ENCODE measurements at regions not wholly inside any gene's neighbourhood (a gene's known extent, or its start where the extent isn't known, plus 50 kb on each side); places are given as distances from the start of the nearest gene placed in this dataset.
"Not testable (repeated sequence)": the region's sequence is repeated elsewhere in the genome, so short reads cannot be mapped to it uniquely, and the experiment has no call there.

DNA sequence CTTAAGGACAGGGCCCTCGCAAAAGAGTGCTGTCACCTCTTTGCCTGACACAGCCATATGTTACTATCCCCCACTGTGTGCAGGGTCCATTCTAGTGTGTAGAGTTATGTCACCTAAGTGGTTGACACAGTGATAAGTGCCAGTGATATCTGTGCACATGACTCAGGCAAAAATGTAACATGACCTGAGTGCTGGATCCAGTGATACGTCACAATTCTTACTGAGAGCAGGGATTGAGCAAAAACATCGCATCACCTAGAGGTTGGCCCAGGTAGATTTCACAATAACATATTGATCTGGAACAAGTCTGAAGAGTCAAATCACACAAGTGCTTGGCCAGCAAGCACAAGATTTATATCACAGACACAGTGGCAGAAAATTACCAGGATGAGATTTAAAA is 100.5 kb upstream of the BPY2B start:
- DNase-seq (ENCODE audit: low read depth in 1 of 2, low spot score in 1 of 2); CTCF ChIA-PET; H3K4me1 ChIP-seq; H3K27ac ChIP-seq; H3K4me3 ChIP-seq; H3K4me2 ChIP-seq; H3K9me3 ChIP-seq; POLR2A ChIA-PET; FAIRE-seq; ATAC-seq: not testable (repeated sequence)
- no CpG with 5 or more reads among the region's 3 CpGs for WGBS (ENCODE audit: missing lambda C conversion rate)

- FAIRE-seq = not testable (repeated sequence)
Observed at GRCh38 chrY:24521686-24522085, 96.1 kb upstream of the BPY2B start.

DNA sequence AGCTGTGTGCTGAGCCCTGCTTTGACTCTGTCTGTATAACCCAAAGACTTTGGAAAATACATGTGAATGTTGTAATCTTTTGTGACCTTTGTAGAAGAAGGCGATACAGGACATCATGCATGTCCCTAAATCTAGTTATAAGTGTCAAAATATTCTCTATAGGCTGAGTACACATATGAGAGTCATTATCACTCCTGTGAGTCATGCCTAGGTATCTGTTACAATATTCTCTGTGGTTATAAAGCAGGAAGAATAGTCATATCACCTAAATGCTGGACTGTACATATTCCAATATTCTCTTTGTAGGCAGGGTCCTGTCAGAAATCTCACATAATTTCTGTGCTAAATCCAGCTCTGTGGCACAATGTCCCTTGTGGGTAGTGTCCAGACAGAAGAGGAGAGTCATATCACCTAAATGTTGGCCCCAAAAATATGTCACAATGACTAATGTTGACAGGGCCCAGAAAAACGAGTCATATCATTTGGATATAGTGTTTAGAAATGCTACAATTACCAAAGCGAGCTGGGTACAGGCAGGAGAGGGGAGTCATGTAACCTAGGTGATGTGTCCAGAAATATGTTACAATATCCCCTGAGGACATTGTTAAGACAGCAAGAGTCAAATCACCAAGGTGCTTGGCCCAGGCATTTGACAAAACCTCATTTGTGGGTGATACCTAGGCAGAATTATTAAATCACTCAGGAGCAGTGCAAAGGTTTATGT is 80.4 kb upstream of the BPY2B start:
- POLR2A ChIA-PET; H3K4me2 ChIP-seq; FAIRE-seq; H3K4me1 ChIP-seq; CTCF ChIA-PET; DNase-seq (ENCODE audit: low read depth in 1 of 2, low spot score in 1 of 2); H3K9me3 ChIP-seq; H3K4me3 ChIP-seq; H3K27ac ChIP-seq; ATAC-seq: not testable (repeated sequence)
- WGBS (ENCODE audit: missing lambda C conversion rate) = no CpG with 5 or more reads among the region's 3 CpGs

More at GRCh38 chrY:24521686-24522085, 96.1 kb upstream of the BPY2B start:
- WGBS (ENCODE audit: missing lambda C conversion rate) = no CpG with 5 or more reads among the region's 1 CpG
- CTCF ChIA-PET; H3K4me2 ChIP-seq; H3K27ac ChIP-seq; H3K9me3 ChIP-seq; DNase-seq (ENCODE audit: low read depth in 1 of 2, low spot score in 1 of 2); H3K4me3 ChIP-seq; POLR2A ChIA-PET; H3K4me1 ChIP-seq: not testable (repeated sequence)
- ATAC-seq = peak in 1 of 2 experiments; percentile 64; a peak in 2 of 6 replicates

GRCh38 chrY:24548807-24549206 is 69.0 kb upstream of the BPY2B start:
- H3K4me1 ChIP-seq; H3K27ac ChIP-seq; H3K4me3 ChIP-seq; ATAC-seq; FAIRE-seq; H3K9me3 ChIP-seq; H3K4me2 ChIP-seq; POLR2A ChIA-PET; DNase-seq (ENCODE audit: low read depth in 1 of 2, low spot score in 1 of 2); CTCF ChIA-PET: not testable (repeated sequence)
- no CpG with 5 or more reads among the region's 3 CpGs for WGBS (ENCODE audit: missing lambda C conversion rate)

DNA sequence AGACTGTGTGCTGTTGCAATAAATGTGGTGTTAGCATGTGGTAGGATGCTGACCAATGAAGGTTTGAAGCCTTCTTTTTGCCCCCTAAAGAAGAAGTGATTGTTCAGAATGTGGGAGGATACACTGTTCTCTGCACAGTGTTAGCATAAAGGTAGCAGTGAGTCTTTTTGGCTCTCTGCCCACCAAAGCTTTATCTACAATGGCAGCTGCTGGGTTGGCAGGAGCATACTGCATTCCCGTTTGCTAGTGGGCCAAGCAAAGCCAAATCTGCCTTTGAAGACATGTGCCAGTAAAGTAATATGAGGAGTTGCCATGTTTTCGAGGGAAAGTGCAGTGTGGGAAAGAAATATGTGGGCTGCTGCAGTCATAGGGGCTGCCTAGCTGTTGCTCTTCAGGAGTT is 56.4 kb upstream of the BPY2B start:
- no CpG with 5 or more reads among the region's 2 CpGs for WGBS (ENCODE audit: missing lambda C conversion rate)
- CTCF ChIA-PET; H3K4me2 ChIP-seq; H3K27ac ChIP-seq; H3K9me3 ChIP-seq; DNase-seq (ENCODE audit: low read depth in 1 of 2, low spot score in 1 of 2); H3K4me3 ChIP-seq; POLR2A ChIA-PET; FAIRE-seq; ATAC-seq; H3K4me1 ChIP-seq: not testable (repeated sequence)

All from A549 (cell line).